Spleen (tissue), 4 donors: ENCODE measurements at regions not wholly inside any gene's neighbourhood (a gene's known extent, or its start where the extent isn't known, plus 50 kb on each side); places are given as distances from the start of the nearest gene placed in this dataset.

Experiments used
- small RNA-seq, 4 donors: library from RNA; depleted of rRNA; stranded (forward); fragments of <200 nt; gene quantifications; one replicate each; pipeline ENCODE3, GENCODE V24; 2016

Small RNA genes in the stretch of these regions (small RNA-seq; reads per million reads assigned to genes)
- 0 reads per million in 4 donors for gene AC107399.1
